Keratinocyte (primary cell): ENCODE measurements at regions not wholly inside any gene's neighbourhood (a gene's known extent, or its start where the extent isn't known, plus 50 kb on each side); places are given as distances from the start of the nearest gene placed in this dataset.

Source experiments
- DNase-seq: peaks from one replicate; pipeline ENCODE4 v3.0.0-alpha.2; 2011; ENCODE audit warnings: low read depth, missing footprints, low spot score
- FAIRE-seq: peaks from 2 replicates; lab custom pipeline; 2011; peaks lifted over from hg19 to GRCh38; lab: Jason Lieb, UNC
- H2AFZ ChIP-seq: 2 replicates; pipeline ENCODE4 v1.6.0; 2012; ENCODE audit warnings: low read length, control low read depth, inconsistent platforms; ENCODE audit not compliant: control insufficient read depth
- H3K27ac ChIP-seq: 2 replicates; pipeline ENCODE4 v1.5.1; 2011; ENCODE audit warnings: low read length; ENCODE audit not compliant: control insufficient read depth, insufficient read depth
- H3K27me3 ChIP-seq: 3 replicates; pipeline ENCODE4 v1.6.0; 2011; ENCODE audit warnings: low read length; ENCODE audit not compliant: control insufficient read depth, insufficient read depth; ENCODE audit errors: extremely low read depth
- H3K36me3 ChIP-seq, 2 experiments: 2 replicates in 1 of 2; 3 replicates in 1 of 2; pipeline ENCODE4 v1.5.1; 2011; ENCODE audit warnings: low read length in 2 of 2, mild to moderate bottlenecking in 1 of 2; ENCODE audit not compliant: control insufficient read depth in 2 of 2, insufficient read depth in 2 of 2; ENCODE audit errors: extremely low read depth in 1 of 2
- H3K4me1 ChIP-seq: 3 replicates; pipeline ENCODE4 v1.5.1; 2011; ENCODE audit warnings: low read length; ENCODE audit not compliant: control insufficient read depth, insufficient read depth; ENCODE audit errors: extremely low read depth
- H3K4me2 ChIP-seq: 3 replicates; pipeline ENCODE4 v1.6.0; 2011; ENCODE audit warnings: low read depth, low read length; ENCODE audit not compliant: control insufficient read depth, insufficient read depth; ENCODE audit errors: extremely low read depth
- H3K4me3 ChIP-seq, 3 experiments: fragments of 200-600 bp in 1 of 3; sonication (generic) in 1 of 3; 2 replicates in 2 of 3; 3 replicates in 1 of 3; pipeline ENCODE4 v1.5.1; 2011 to 2016; ENCODE audit warnings: low read length in 3 of 3, mild to moderate bottlenecking in 3 of 3, control low read depth in 2 of 3, inconsistent platforms in 1 of 3, low read depth in 1 of 3, mixed read lengths in 1 of 3, mixed run types in 1 of 3, moderate library complexity in 1 of 3; ENCODE audit not compliant: control insufficient read depth in 2 of 3, insufficient read depth in 2 of 3; ENCODE audit errors: extremely low read depth in 1 of 3
- H3K79me2 ChIP-seq: 2 replicates; pipeline ENCODE4 v1.6.0; 2012; ENCODE audit warnings: low read length; ENCODE audit not compliant: control insufficient read depth, insufficient read depth
- H3K9ac ChIP-seq: 3 replicates; pipeline ENCODE4 v1.6.0; 2011; ENCODE audit warnings: low read length; ENCODE audit not compliant: control insufficient read depth, insufficient read depth; ENCODE audit errors: extremely low read depth
- H3K9me1 ChIP-seq: 3 replicates; pipeline ENCODE4 v1.6.0; 2011; ENCODE audit warnings: low read length; ENCODE audit not compliant: control insufficient read depth, insufficient read depth; ENCODE audit errors: extremely low read depth
- H3K9me3 ChIP-seq: 2 replicates; pipeline ENCODE4 v1.5.1; 2012; ENCODE audit warnings: low read depth, low read length; ENCODE audit not compliant: control insufficient read depth
- H4K20me1 ChIP-seq: 3 replicates; pipeline ENCODE4 v1.6.0; 2011; ENCODE audit warnings: low read length; ENCODE audit not compliant: control insufficient read depth, insufficient read depth; ENCODE audit errors: extremely low read depth
- CTCF ChIP-seq, 3 experiments: IDR thresholded peaks in 1 of 3; conservative IDR thresholded peaks in 1 of 3; optimal IDR thresholded peaks in 1 of 3; 2 replicates in 2 of 3; 3 replicates in 1 of 3; pipeline versions ENCODE3 to v1.5.1; 2011; ENCODE audit warnings: low read length in 3 of 3, mild to moderate bottlenecking in 3 of 3, moderate library complexity in 2 of 3, control low read depth in 1 of 3, inconsistent platforms in 1 of 3; ENCODE audit not compliant: insufficient read depth in 2 of 3; ENCODE audit errors: extremely low read depth in 1 of 3
- EZH2 ChIP-seq: IDR thresholded peaks from one replicate; pipeline ENCODE4 v1.6.1; 2012; ENCODE audit warnings: inconsistent platforms, mild to moderate bottlenecking, low read length, moderate library complexity
- dilution Hi-C: fragments of 300-500 bp; cut with MboI; formaldehyde crosslinking; loops from one replicate; pipeline ENCODE4 v1.7.0; 2020; ENCODE audit warnings: low sequenced_read_pairs; ENCODE audit not compliant: extremely low pct_ligation_motif_present

GRCh38 chr16:51328733-51329132, 177.7 kb upstream of the SALL1 start:
- no peaks in the 10 kb centered on the region for H3K79me2 ChIP-seq
- H3K36me3 ChIP-seq = no peaks in the 10 kb centered on the region
- dilution Hi-C loops = no loop called here
- H3K9me1 ChIP-seq = no peaks in the 10 kb centered on the region
- no peaks in the 10 kb centered on the region for H4K20me1 ChIP-seq
- TF ChIP-seq CTCF (optimal IDR thresholded peaks at IDR 0.05 in 1 of 3, IDR thresholded peaks at IDR 0.05 in 1 of 3, conservative IDR thresholded peaks at IDR 0.05 in 1 of 3; ENCODE audit: extremely low read depth in 1 of 3, insufficient read depth in 2 of 3, low read length in 3 of 3) = no peak
- TF ChIP-seq EZH2 = no peak
- H3K9ac ChIP-seq = no peak overlapping the region
- no peak overlapping the region for H3K27ac ChIP-seq
- H3K27me3 ChIP-seq = no peaks in the 10 kb centered on the region
- DNase-seq = no peak
- H2AFZ ChIP-seq = no peak overlapping the region
- no peaks in the 10 kb centered on the region for H3K9me3 ChIP-seq
- H3K4me2 ChIP-seq = no peak overlapping the region
- no peak for FAIRE-seq
- H3K4me3 ChIP-seq = no peak overlapping the region
- peaks cover 6% of the 10 kb centered on the region for H3K4me1 ChIP-seq

GRCh38 chr16:51327001-51327400, 175.9 kb upstream of the SALL1 start:
- Histone ChIP-seq H3K79me2 (no peaks in the 10 kb centered on the region), H2AFZ (no peak overlapping the region), H3K4me3 (no peak overlapping the region), H3K9me1 (no peaks in the 10 kb centered on the region), H3K4me2 (no peak overlapping the region), H3K36me3 (no peaks in the 10 kb centered on the region), H3K4me1 (peaks cover 6% of the 10 kb centered on the region), H3K9me3 (no peaks in the 10 kb centered on the region), H3K9ac (no peak overlapping the region), H3K27me3 (no peaks in the 10 kb centered on the region), H3K27ac (no peak overlapping the region), H4K20me1 (no peaks in the 10 kb centered on the region)
- dilution Hi-C loops = no loop called here
- TF ChIP-seq CTCF (optimal IDR thresholded peaks at IDR 0.05 in 1 of 3, IDR thresholded peaks at IDR 0.05 in 1 of 3, conservative IDR thresholded peaks at IDR 0.05 in 1 of 3; ENCODE audit: extremely low read depth in 1 of 3, insufficient read depth in 2 of 3, low read length in 3 of 3) (no peak), EZH2 (no peak)
- FAIRE-seq (peak; percentile 44), DNase-seq (no peak)
